NT2/D1 (cell line): ENCODE measurements at regions not wholly inside any gene's neighbourhood (a gene's known extent, or its start where the extent isn't known, plus 50 kb on each side); places are given as distances from the start of the nearest gene placed in this dataset.

ENCODE experiments used
- SUZ12 ChIP-seq: IDR thresholded peaks from 2 replicates; pipeline ENCODE4 v1.6.1; 2011; ENCODE audit not compliant: insufficient read length, insufficient read depth; ENCODE audit errors: extremely low read depth
- YY1 ChIP-seq: IDR thresholded peaks from 2 replicates; pipeline ENCODE4 v1.6.1; 2011; ENCODE audit not compliant: insufficient read length, insufficient read depth

GRCh38 chr2:10201201-10201600 is 78.7 kb downstream of the RRM2 start:
- TF ChIP-seq SUZ12 (no peak), YY1 (no peak)
